Thyroid gland (tissue), 4 donors: ENCODE measurements at regions not wholly inside any gene's neighbourhood (a gene's known extent, or its start where the extent isn't known, plus 50 kb on each side); places are given as distances from the start of the nearest gene placed in this dataset.

Experiments used
- DNase-seq, 2 donors: peaks; one replicate each; pipeline ENCODE4 v3.0.0-alpha.2; 2019
- H3K27ac ChIP-seq, 3 donors: fragments of 200-600 bp; sonication (generic); 1 replicate in 2 of 3; 2 replicates in 1 of 3; pipeline ENCODE4 v1.5.1; 2016 to 2019; ENCODE audit warnings: mild to moderate bottlenecking in 1 of 3, moderate library complexity in 1 of 3
- H3K27me3 ChIP-seq: fragments of 200-600 bp; sonication (generic); one replicate; pipeline ENCODE4 v1.5.1; 2019
- H3K36me3 ChIP-seq, 2 donors: fragments of 200-600 bp; sonication (generic); one replicate each; pipeline ENCODE4 v1.5.1; 2016 to 2019
- H3K4me1 ChIP-seq, 2 donors: fragments of 200-600 bp; sonication (generic); one replicate each; pipeline ENCODE4 v1.5.1; 2017 to 2019
- H3K4me3 ChIP-seq, 3 donors: fragments of 200-600 bp; sonication (generic); replicated peaks in 1 of 3; 1 replicate in 2 of 3; 2 replicates in 1 of 3; pipeline ENCODE4 v1.5.1; 2016; ENCODE audit warnings: mild to moderate bottlenecking in 1 of 3
- H3K9me3 ChIP-seq: fragments of 200-600 bp; sonication (generic); one replicate; pipeline ENCODE4 v1.5.1; 2017
- CTCF ChIP-seq, 6 experiments: fragments of 200-600 bp in 3 of 6; fragments of 450-650 bp in 3 of 6; sonication (generic) in 3 of 6; IDR thresholded peaks; one replicate each; pipeline ENCODE4 v1.5.1; 2016 to 2019; ENCODE audit warnings: antibody characterized with exemption in 6 of 6, mild to moderate bottlenecking in 2 of 6, inconsistent platforms in 1 of 6, moderate library complexity in 1 of 6
- POLR2A ChIP-seq, 2 donors: fragments of 450-650 bp; IDR thresholded peaks; one replicate each; pipeline ENCODE4 v1.6.1; 2017; ENCODE audit warnings: antibody characterized with exemption in 2 of 2, mild to moderate bottlenecking in 2 of 2, moderate library complexity in 1 of 2
- WGBS, 2 donors: methylation state at CpG; one replicate each; pipeline ENCODE4 v1.1.5; 2017; 5-methylcytosine and 5-hydroxymethylcytosine counted together
- intact Hi-C: fragments of 100-400 bp; cut with DNase I; formaldehyde crosslinking; loops from one replicate; pipeline ENCODE4 v1.15.1; 2023

GRCh38 chr9:1535051-1535450 lies 480.1 kb upstream of the SMARCA2 start:
- no peak for DNase-seq
- Histone ChIP-seq H3K4me1 (no peaks in the 10 kb centered on the region), H3K27ac (no peak overlapping the region), H3K27me3 (no peaks in the 10 kb centered on the region), H3K36me3 (no peaks in the 10 kb centered on the region), H3K9me3 (no peaks in the 10 kb centered on the region), H3K4me3 (no peak overlapping the region)
- 79 to 85% methylated on average over 2 of the region's 2 CpGs for WGBS, 2 donors
- intact Hi-C loops = no loop called here
- TF ChIP-seq POLR2A (IDR thresholded peaks at IDR 0.05) (no peak), CTCF (IDR thresholded peaks at IDR 0.05) (no peak)

- TF ChIP-seq CTCF (IDR thresholded peaks at IDR 0.05) = no peak
- no peak for TF ChIP-seq POLR2A (IDR thresholded peaks at IDR 0.05)
- H3K9me3 ChIP-seq = no peaks in the 10 kb centered on the region
- no peak for DNase-seq
- 86 to 87% methylated on average over 2 of the region's 2 CpGs for WGBS, 2 donors
- H3K27ac ChIP-seq = no peak overlapping the region
- no peaks in the 10 kb centered on the region for H3K36me3 ChIP-seq
- intact Hi-C loops = no loop called here
- no peak overlapping the region for H3K4me3 ChIP-seq
- no peaks in the 10 kb centered on the region for H3K4me1 ChIP-seq
- no peaks in the 10 kb centered on the region for H3K27me3 ChIP-seq
Measured at GRCh38 chr9:1535599-1535998, 479.5 kb upstream of the SMARCA2 start.

DNA sequence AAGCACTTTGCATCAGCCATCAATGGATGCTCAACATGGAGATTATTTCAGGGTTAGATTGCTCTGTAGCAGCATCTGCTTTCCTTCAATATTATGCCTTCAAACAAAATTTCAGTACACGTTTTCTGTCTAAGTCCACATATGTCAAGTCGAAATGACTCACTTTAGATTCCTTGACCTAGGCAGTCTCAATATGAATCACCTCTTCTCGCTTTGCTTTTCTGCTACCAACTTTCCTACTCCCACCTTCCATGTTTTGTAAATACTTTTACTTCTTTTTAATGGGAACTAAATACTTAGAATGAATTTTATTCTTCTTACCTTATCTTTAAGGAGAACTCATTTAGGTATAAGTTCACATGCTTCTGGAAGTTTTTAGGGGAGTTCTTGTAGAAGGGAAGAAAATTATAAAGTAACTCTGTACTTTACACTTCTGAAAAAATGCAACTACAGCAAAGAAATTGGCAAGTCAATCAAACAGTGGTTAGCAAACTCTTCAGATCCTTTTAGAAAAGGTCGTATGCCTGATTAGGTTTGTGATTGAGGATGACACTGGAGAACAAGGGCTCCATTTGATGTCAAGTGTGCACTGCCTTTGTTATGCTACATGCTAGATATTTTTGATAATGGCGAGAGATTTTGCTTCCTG lies 478.5 kb upstream of the SMARCA2 start:
- intact Hi-C loops = no loop called here
- Histone ChIP-seq H3K27me3 (no peaks in the 10 kb centered on the region), H3K4me1 (no peaks in the 10 kb centered on the region), H3K36me3 (no peaks in the 10 kb centered on the region), H3K4me3 (no peak overlapping the region), H3K27ac (no peak overlapping the region), H3K9me3 (no peaks in the 10 kb centered on the region)
- TF ChIP-seq POLR2A (IDR thresholded peaks at IDR 0.05) (no peak), CTCF (IDR thresholded peaks at IDR 0.05) (no peak)
- 71 to 74% methylated on average over 5 of the region's 5 CpGs for WGBS, 2 donors
- DNase-seq = no peak

GRCh38 chr9:1538301-1538700 lies 476.8 kb upstream of the SMARCA2 start:
- TF ChIP-seq CTCF (IDR thresholded peaks at IDR 0.05) (no peak), POLR2A (IDR thresholded peaks at IDR 0.05) (no peak)
- H3K9me3 ChIP-seq = no peaks in the 10 kb centered on the region
- 61 to 72% methylated on average over 4 of the region's 4 CpGs for WGBS, 2 donors

DNA sequence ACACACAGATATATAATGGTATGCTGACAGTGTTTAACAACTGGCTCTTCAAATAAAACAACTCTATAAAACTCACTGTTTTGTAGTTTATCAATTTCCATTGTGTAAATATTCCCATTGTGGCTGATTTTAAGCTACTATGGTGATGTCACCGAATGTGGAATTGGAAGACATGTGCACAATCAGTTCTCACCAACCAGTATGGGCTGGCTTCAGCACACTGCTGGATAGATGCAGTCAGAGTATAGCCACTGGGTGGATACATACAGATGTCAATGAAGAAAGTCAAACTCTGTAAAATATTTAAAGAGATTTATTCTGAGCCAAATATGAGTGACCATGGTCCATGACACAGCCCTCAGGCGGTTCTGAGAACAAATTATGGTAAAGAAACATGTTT lies 475.9 kb upstream of the SMARCA2 start:
- 83 to 87% methylated on average over 2 of the region's 2 CpGs for WGBS, 2 donors
- intact Hi-C loops = no loop called here
- no peaks in the 10 kb centered on the region for H3K9me3 ChIP-seq
- no peak for DNase-seq
- H3K4me3 ChIP-seq = no peak overlapping the region
- H3K36me3 ChIP-seq = no peaks in the 10 kb centered on the region
- TF ChIP-seq CTCF (IDR thresholded peaks at IDR 0.05) (no peak), POLR2A (IDR thresholded peaks at IDR 0.05) (no peak)
- no peaks in the 10 kb centered on the region for H3K4me1 ChIP-seq
- H3K27ac ChIP-seq = no peak overlapping the region
- no peaks in the 10 kb centered on the region for H3K27me3 ChIP-seq

More at GRCh38 chr9:1538301-1538700, 476.8 kb upstream of the SMARCA2 start:
- intact Hi-C loops = no loop called here
- no peak for DNase-seq
- H3K4me1 ChIP-seq = no peaks in the 10 kb centered on the region
- H3K36me3 ChIP-seq = no peaks in the 10 kb centered on the region
- no peaks in the 10 kb centered on the region for H3K27me3 ChIP-seq
- no peak overlapping the region for H3K4me3 ChIP-seq
- no peak overlapping the region for H3K27ac ChIP-seq
